ENCODE measurements at regions not wholly inside any gene's neighbourhood (a gene's known extent, or its start where the extent isn't known, plus 50 kb on each side); places are given as distances from the start of the nearest gene placed in this dataset.

- TF ChIP-seq JUND (IDR thresholded peaks at IDR 0.05), result no peak
- no peak for TF ChIP-seq CTCF (IDR thresholded peaks at IDR 0.05; ENCODE audit: low read depth, low read length, missing input control)
- no peak for TF ChIP-seq RAD21 (IDR thresholded peaks at IDR 0.05)
- TF ChIP-seq ZBTB33 (IDR thresholded peaks at IDR 0.05), result no peak
- no peak for TF ChIP-seq MAX (IDR thresholded peaks at IDR 0.05)
- TF ChIP-seq NR2F2 (IDR thresholded peaks at IDR 0.05), result no peak
- TF ChIP-seq SP1 (IDR thresholded peaks at IDR 0.05), result no peak
- no peak for TF ChIP-seq REST (IDR thresholded peaks at IDR 0.05)
- no peak for TF ChIP-seq YY1 (IDR thresholded peaks at IDR 0.05)
- no peak for TF ChIP-seq TAF1 (conservative IDR thresholded peaks at IDR 0.05)
Measured at GRCh38 chr5:168005936-168006335, 285.5 kb upstream of the WWC1 start.

All from liver (tissue), 3 donors.